HG03558 (cell line): ENCODE measurements at regions not wholly inside any gene's neighbourhood (a gene's known extent, or its start where the extent isn't known, plus 50 kb on each side); places are given as distances from the start of the nearest gene placed in this dataset.

Experiments
- ATAC-seq: cut with Tn5 transposase; IDR thresholded peaks from one replicate; pipeline ENCODE4 v1.9.1; 2021; ENCODE audit warnings: moderate number of reproducible peaks; ENCODE audit not compliant: unreplicated experiment; ENCODE audit errors: extremely low read depth

- no peak for ATAC-seq
Observed at GRCh38 chr12:91937009-91937408, 208.6 kb downstream of the BTG1 start.

DNA sequence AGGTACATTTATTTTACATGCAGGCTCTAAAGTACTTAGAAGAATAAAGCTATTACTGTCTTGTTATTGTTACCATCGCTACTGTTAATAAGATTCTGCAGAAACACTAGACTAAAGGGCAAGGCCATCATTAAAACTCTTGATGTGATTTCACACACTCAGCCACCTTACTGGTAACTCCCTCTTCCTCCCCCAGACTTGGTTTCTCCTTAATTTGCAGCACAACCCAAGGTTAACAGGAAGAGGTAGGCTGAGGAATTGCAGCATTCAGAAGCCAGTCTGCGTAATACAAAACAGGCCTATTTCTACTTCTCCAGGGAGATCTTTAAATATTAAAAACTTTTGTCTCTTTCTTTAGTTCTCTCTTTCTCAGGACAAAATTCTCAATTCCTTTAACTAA, 210.3 kb downstream of the BTG1 start:
- no peak for ATAC-seq

DNA sequence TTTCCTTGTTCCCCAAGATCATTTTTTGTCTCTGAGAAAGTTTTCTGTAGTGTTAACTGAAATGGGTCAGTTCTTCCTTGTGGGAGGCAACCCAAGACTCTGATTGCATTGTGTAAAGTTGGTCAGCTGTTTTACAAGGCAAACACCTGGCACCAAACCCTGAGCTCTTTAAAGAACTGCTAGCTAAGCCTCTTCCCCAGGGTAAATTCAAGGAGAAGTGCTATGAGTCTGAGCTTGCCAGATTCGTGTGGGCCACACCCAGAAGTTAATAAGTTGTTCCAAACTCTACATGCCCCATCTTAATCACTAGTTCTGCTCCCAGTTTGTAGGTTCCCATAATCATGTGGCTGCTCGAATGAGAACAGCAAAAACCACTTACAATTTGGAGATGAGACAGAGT, 214.5 kb downstream of the BTG1 start:
- no peak for ATAC-seq

DNA sequence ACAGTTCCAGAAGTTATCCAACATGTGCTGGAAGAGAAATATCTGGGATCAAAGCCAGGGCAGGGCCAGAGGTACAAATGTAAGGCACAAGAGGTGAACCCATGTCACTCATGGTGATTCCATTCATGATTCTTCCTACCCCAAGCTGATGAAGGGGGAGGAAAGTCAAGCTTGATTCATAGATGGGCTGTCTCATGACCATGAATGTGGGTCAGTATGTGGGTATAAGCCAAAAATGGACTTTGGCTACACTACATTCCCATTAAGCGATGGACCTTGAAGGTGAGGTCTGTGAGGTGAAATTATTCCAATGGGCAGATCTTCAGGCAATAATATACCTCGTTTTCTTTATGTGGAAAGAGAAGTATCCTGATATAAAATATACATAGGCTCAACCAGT, 217.1 kb downstream of the BTG1 start:
- no peak for ATAC-seq

GRCh38 chr12:91926848-91927247, 218.8 kb downstream of the BTG1 start:
- ATAC-seq: no peak

- ATAC-seq: no peak
Observed at GRCh38 chr12:91924827-91925226, 220.8 kb downstream of the BTG1 start.

GRCh38 chr12:91923864-91924263, 221.8 kb downstream of the BTG1 start:
- ATAC-seq: no peak

DNA sequence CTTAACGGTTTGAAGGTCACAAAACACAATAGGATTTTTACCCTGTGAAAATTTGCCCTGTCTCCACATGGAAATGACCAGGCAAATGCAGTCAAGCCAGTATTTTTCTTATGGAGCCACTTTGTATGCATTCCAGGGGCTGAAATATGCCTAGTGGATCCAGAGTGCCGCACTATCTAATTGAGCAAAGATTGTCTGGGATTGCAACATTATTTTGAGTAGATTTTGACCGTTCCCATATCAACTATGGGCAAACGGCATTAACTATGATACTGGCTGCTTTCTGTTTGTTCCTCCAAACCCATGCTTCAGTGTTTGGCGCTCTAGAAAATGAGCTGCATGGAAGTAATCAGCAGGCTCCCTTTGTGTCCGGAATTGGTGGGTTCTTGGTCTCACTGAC, 223.0 kb downstream of the BTG1 start:
- ATAC-seq: no peak

GRCh38 chr12:91922139-91922538, 223.5 kb downstream of the BTG1 start:
- no peak for ATAC-seq

DNA sequence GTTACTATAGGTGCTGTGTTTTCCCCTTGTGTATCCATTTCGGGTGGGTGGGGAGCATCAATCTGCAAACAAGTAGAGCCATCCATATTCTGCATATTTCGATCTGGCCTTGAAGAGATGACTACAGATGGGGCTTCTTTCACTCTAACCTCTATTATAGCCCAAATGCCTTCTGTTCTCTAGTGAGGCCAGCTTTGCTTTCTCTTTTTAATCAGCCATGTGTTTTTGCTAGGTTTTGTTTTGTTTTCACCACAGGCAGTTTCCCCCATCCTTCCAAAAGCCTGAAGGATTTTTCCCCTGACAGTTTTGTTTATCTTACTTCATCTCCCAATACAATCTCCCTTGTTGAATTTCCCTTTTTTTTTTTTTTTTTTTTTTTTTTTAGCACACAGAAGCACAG, 224.1 kb downstream of the BTG1 start:
- ATAC-seq: no peak

DNA sequence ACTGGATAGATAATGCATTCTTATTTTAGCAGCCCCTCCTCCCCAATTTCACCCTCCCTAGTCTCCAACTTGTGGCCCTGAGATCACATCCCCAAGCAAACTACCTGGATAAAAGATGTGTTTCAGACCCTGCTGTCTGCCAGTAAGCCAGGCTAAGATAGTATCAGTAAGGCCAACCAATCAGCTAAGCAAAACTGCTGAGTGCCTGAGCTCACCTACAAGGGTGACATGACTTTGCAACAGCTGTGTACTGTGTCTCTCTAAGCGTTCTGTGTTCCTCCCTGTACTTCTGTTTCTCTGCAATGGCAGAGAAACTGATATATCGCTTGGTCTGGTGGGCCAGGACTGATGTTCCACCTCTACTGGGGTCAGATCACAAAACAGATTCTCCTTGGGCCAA, 224.9 kb downstream of the BTG1 start:
- no peak for ATAC-seq

DNA sequence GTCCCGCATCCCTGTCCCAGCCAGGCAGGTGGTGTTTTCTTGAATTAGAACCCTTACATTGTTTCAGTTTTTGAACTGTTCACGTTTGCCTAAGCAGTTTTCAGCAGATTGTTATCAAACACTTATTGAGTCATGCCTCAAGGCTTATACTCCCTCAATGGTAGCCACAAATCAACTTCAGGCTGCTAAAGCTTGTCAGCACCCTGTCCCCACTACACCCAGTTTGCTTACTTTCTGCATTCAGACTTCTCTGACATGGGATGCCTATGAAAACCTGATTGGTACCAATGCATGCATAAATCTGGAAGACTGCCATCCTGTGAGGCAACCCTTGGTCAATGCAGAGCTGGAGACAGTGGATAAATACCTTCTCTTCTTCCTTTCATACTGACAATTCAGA, 225.4 kb downstream of the BTG1 start:
- no peak for ATAC-seq

DNA sequence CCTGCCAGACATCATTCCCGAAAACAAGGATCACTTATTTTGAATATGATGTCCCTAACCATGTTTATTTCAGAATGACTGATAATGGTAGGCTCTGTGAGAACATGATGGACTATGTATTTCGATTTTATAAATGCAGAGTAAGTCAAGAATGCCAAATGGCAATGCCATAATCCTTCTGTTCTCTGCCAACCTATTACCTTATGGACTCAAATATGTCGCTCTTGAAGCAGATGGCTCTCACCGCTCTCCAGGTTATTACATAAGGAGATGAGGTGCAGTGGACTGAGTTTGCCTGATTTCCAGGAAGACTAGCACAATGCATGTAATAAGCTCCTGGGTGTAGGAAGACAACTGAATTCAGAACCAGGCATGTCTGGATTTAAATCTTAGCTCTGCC, 227.2 kb downstream of the BTG1 start:
- ATAC-seq: no peak

- ATAC-seq: no peak
Observed at GRCh38 chr12:91914701-91915100, 230.9 kb downstream of the BTG1 start.

- ATAC-seq: no peak
Observed at GRCh38 chr12:91913651-91914050, 232.0 kb downstream of the BTG1 start.

DNA sequence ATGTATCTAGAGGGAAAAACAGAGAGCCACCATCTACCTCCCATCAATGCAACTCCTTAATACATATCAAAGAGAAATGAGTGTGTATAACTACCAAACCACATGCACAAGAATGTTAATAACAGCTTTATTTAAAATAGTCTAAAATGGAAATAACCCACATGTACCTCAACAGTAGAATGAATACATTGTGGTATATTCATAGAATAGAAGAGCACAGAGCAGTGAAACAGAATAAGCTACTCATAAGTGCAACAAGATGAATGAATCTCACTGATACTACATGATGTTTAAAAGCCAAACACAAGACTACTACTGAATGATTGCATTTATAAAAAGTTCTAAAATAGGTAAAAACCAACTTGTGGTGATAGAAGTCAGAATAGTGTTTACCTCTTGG, 232.5 kb downstream of the BTG1 start:
- no peak for ATAC-seq

- ATAC-seq: no peak
Observed at GRCh38 chr12:91912178-91912577, 233.5 kb downstream of the BTG1 start.

DNA sequence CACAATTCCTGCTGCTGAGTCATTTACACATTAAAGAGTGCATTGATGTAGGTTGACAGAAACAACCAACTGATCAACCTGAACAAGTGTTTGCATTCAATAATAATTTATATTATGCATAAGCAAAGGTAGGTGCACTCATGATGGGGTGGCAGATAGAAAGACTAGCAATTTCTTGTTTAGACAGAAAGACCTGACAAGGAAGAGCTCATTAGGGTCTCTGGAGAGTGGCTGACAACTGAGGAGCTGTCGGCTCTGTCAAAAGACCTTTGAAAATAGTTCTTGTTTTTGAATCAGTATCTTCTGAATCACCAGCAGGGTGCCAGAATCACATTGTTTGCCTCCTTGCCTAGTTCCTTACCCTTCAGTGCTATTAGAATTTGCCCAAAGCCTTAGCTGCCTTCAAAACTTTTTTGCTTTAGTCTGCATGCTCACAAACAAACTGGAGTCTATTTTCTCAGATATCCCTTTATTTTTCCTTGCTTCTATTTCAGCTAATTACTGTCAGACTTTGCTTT, 234.7 kb downstream of the BTG1 start:
- no peak for ATAC-seq

- ATAC-seq: no peak
Observed at GRCh38 chr12:91902860-91903683, 242.6 kb downstream of the BTG1 start.

- no peak for ATAC-seq
Observed at GRCh38 chr12:91901381-91902074, 244.1 kb downstream of the BTG1 start.

- no peak for ATAC-seq
Observed at GRCh38 chr12:91900971-91901370, 244.7 kb downstream of the BTG1 start.

GRCh38 chr12:91899056-91899455, 246.6 kb downstream of the BTG1 start:
- ATAC-seq: no peak
